GM18868 (cell line): ENCODE measurements at regions not wholly inside any gene's neighbourhood (a gene's known extent, or its start where the extent isn't known, plus 50 kb on each side); places are given as distances from the start of the nearest gene placed in this dataset.
A peak's percentile ranks its signal among the peaks of the same experiment; 100 is the strongest.
"Not testable (repeated sequence)": the region's sequence is repeated elsewhere in the genome, so short reads cannot be mapped to it uniquely, and the experiment has no call there.

Source experiments
- ATAC-seq: cut with Tn5 transposase; IDR thresholded peaks from one replicate; pipeline ENCODE4 v1.9.1; 2021; ENCODE audit warnings: mild to moderate bottlenecking, moderate library complexity; ENCODE audit not compliant: unreplicated experiment

DNA sequence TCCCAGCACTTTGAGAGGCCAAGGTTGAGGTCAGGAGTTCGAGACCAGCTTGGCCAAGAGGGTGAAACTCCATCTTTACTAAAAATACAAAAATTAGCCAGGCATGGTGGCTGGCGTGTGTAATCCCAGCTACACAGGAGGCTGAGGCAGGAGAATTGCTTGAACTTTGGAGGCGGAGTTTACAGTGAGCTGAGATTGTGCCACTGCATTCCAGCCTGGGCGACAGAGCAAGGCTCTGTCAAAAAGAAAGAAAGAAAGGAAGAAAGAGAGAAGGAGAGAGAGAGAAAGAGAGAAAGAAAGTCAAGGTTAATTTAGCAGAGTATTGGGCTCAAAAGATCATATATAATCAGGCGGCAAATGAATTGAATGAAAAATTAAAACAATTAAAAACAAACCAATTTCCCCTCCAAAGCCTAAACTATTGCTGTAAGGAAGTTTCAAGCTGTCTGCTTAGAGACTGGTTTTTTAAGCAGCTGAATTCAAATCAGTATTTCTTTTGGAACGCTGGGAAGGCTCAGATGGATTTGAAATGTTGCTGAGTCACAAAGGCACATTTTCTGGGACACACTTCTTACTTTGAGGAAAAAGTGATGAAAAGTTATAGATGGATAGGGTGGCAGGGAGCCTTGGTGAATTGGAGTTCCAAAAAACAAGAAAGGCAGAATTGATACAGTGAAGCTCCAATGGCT, 81.3 kb upstream of the BHLHE40 start:
- no peak for ATAC-seq

DNA sequence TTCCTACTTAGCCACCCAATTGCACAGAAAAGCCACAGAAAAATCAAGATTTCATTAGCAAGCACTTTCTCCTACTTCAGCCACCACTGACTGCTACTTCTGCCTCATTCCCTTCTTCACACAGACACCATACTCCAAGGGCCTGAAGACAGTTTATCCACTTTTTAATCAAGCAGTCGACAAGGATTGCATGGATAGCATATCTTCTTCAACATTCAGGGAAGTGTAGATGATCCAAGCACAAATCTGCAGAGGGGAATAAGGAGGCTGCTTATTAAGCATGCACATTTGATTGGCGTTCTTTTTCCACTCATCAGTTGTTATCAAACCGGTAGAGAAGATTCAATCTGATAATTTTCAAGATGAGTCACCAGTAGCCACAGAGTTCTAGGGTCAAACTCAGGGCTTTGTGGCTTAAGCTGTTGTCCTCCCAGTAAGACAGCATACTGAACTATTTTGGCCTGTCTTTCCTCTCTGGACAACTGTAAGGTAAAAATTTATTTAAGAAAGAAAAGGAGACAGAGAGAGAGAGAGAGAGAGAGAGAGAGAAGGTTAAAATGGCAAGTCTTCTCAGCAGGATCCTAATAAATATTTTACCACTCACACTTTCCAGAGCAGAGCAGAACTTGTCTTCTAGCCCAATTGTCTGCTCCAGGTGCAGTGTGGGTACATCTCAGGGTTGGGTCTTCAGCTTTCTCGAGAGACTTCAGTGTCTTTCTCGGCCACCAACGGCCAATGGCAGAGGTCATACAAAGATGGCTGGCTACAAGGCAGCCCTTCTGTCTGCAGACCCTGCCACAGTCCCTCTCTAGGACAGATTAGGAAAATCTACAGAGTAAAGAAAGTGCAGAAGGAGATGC, 80.6 kb upstream of the BHLHE40 start:
- peak; percentile 93 for ATAC-seq

DNA sequence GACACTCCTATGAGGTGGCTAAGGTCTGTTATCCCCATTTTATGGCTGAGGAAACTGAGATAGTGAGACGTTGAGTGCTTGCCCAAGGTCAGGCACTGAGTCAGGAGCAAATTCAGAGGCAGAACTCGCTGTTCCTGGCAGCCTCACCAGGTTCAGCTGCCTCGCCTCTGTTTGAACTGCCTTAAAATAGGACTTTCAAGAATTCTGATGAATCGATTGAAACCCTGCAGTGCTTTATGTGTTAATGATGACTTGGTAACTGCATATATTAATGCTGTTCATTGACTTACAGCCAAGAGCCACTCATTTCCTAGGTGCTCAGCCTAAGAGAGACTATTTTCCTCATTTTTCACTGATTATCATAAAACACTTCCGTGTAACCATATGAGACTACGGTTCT, 79.5 kb upstream of the BHLHE40 start:
- ATAC-seq = no peak

DNA sequence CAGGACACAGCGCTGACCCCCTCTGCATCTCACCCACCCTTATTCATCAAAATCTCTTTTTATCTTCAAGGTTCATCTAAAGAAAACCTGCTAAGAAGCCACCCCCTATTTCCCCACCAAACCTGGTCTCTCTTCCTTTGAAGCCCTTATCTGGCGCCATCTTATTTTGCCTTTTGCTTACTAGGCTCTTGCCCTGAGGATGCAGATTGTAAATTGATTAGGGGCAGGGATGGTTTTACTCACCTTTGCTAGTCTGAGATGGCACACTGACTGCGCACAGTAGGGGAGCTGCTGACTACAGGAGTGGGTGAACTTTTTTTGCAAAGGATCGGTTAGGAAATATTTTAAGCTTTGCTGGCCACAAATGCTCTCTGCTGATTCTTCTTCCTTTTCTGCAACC, 78.9 kb upstream of the BHLHE40 start:
- ATAC-seq = no peak

DNA sequence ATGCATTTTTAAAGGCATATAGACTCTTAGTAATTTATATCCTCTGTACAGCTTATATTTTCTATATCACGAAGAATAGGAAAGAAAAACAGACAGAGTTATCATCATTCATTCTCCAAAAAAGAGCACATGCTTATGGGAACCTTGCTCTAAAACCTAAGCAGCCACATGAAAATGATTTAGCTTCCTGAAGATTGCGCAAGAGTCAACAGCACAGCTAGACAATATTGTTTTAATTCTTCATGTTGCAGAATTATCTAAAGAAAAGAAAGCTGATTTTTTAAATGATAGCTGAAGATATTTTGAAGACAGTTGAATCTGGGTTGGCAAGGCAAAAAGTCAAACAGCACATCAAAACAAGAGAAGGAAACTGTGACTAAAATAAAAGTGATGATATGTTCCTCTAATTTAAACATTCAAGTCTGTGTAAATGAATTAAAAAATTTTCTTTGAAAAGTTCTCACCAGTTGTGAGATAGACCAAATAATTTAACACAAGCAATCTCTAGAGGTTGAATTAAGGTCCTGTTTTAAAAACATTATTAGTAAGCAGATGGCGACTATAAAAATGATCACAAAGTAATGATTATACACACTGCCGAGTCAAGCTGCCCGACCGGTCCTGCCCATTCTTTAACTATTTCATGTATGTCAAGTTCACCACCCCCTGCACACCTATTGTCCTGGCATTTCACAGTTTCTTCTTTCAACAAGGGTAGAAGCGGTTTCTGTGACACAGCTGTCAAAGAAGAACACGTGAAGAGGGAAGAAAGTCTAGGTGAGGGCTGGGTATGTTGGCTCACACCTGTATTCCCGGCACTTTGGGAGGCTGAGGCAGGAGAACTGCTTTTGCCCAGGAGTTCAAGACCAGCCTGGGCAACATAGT, 74.2 kb upstream of the BHLHE40 start:
- ATAC-seq = no peak

DNA sequence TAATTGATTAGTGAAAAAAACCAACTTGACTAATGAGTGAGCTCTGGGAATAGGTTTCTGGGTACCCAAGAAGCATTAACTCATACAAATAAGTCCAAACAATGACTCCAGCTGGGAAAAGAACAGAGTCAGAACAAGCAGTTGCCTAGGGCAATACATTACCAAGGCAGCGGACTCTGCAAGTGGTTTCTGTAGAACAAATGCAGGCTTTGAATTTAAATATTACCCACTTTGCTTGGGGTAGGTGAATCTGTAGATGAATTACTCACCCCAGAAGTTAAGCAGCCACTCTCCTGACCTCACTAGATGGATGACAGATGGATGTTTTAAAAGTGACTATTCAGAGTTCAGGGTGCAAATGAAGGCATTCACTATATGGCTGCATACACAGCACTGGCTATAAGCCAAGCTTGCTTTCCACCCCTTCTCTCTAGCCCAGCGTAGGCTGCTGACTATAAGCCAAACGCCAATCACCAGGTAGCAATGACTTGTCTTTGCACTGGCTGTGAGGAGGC, 73.1 kb upstream of the BHLHE40 start:
- no peak for ATAC-seq

DNA sequence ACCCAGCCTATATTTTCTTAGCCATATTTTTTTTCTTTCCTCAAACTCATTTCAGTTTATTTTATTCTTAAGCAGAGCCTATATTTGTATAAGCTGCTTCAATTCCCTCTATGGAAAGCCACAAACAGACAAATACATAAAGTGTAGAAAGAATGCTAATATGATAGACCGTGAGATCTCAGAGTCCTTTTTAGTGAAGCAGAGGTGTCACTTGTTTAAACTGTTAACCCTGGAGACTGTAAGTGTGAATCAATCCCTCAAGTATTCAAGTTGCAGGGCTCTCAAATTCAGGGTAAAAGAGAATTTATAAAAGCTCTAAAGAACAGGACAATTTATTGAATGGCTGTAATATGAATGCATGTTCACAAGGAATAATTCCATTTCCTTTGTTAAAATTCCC, 72.2 kb upstream of the BHLHE40 start:
- no peak for ATAC-seq

DNA sequence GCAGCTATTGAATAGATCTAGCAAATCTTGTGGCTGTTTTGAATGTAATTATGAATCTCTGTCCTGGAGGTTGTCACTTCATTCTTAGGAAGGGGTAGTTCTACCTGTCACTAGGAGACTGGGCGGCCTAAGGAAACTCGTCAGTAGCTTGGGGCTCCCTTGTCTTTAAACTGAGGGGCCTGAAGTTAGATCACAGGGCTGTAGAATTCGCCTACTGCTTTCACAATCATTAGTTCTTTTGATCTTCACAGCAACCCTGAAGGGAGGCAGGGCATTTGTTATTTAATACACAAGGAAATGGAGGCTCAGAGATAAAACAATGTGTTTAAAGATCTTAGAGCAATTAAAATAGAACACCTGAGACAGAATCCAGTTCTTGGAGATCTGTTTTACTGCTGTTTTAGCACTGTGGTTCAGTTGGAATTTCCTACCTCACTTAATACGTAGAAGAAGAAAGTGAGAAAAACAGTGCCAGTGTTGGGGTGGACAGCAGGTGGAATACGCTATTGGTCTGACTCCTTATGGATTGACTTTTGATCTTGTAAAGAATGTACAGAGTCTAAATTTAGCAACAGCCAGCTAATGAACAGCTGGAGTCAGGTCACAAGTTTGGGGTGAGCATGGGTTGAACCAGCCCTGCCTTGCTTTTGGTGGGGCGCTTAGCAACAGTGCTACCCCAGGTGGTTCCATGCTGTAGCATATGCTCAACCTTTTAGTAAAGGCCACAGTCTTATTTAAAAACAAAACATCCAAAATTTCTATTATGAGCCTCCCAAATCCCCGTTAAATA, 71.4 kb upstream of the BHLHE40 start:
- ATAC-seq = peak; percentile 42

DNA sequence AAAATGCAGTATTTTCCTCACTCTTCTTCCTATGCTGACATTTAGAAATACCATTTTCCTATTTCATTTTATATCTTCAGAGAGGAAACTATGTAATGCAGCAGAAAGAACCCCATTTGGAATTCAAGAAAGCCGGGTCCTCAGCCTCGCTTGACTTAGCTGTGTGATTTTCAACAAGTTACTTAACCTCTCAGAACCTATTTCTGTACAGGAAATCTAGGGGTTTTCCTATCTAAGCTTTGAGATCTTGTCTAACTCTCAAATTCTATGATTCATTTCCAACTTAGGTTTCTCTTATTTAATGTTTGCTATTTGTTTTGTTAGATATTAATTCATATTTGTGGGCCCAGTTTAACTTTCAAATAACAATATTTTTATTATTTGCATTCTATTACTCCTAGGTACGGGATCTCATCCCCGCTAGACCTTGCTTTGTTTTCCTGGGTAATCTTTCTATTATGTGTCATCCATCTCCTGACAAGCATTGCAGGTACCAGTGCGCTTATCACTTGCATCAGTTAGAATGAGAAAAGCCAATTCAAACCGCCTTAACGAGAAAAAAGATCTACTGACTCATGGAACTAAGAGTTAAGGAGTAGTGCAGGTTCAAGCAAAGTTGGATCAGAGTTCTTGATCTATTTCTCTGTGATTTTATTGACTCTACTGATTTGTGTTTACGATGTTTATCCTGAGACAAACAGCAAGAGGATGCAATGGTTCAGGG, 70.6 kb upstream of the BHLHE40 start:
- ATAC-seq = peak; percentile 61

DNA sequence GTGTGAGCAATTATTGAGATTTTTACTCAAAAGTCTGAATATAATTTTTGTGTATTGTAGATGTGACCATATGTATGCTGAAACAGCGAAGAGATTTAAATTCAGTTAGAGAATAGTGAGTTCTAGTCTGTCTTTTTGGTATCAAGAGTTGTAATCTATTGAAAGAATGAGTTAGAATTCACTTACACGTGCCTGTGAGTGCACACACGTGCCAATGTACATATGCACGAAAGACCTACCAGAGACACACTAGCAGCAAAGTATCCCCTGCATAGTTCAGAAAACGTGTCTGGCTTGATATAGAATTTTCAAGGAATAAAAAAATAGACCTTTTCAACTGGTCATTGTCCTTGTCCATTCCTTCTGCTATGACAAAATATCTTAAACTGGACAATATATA, 64.8 kb upstream of the BHLHE40 start:
- no peak for ATAC-seq

DNA sequence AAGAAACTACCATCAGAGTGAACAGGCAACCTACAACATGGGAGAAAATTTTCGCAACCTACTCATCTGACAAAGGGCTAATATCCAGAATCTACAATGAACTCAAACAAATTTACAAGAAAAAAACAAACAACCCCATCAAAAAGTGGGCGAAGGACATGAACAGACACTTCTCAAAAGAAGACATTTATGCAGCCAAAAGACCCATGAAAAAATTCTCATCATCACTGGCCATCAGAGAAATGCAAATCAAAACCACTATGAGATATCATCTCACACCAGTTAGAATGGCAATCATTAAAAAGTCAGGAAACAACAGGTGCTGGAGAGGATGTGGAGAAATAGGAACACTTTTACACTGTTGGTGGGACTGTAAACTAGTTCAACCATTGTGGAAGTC, 57.6 kb upstream of the BHLHE40 start:
- ATAC-seq = not testable (repeated sequence)

DNA sequence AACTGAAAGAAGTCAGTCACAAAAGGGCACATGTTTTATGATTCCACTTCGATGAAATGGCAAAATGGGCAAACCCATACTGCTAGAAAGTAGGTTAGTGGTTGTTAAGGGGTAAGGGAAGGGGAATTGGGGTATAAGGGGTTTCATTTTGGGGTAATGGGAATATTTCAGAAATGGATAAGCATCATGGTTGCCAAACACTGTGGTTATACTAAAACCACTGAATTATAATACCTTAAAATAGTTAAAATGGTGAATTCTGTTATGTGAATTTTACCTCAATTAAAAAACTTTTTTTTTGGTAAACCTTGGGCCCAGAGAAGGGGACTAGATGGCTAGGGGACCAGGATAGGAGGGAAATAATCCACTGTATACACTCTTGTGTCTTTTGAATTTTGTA, 52.3 kb upstream of the BHLHE40 start:
- no peak for ATAC-seq

DNA sequence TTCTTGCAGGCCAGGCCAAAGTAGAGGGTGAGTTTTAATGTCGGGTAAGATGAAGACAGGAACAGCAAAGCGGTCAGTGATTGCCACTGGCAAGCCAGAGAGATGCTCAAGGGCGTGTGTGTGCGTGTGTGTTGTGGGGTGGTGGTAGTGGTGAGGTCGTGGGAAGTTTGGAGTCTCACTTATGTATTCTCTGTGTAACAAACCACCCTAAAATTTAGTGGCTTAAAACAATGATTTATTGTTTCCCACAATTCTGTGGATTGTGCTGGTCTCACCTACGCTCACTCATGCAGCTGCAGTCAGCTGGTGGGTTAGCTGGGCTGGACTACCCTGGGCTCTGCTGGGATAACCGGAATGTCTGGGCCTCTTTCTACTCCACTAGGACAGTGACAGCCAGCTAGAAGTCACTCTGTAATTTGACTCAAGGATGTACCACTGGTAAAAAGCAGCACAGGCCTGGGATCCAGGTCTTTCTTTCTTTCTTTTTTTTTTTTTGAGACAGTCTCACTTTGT, 50.9 kb upstream of the BHLHE40 start:
- no peak for ATAC-seq
